ENCODE measurements at regions not wholly inside any gene's neighbourhood (a gene's known extent, or its start where the extent isn't known, plus 50 kb on each side); places are given as distances from the start of the nearest gene placed in this dataset.

DNA sequence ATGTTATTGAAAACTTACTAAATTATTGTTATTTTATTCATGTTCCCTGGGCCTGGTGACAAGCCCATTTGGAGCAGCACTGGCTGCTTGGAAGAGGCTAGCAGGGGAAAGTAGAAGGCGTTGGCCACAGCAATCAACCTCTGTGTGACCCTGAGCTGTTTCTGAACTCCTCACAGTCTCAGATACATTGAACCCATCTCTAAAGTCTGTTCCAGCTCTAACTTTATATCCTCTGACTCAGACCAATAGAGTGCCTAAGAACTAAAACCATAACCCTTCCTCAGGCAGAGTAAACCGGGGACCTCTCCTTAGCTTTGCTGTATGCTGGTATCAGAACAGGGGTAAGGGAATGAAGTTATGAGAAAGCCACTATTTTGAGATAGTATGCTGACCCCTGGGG is 96.4 kb upstream of the NOL4 start:
- TF ChIP-seq, protein P1, sequence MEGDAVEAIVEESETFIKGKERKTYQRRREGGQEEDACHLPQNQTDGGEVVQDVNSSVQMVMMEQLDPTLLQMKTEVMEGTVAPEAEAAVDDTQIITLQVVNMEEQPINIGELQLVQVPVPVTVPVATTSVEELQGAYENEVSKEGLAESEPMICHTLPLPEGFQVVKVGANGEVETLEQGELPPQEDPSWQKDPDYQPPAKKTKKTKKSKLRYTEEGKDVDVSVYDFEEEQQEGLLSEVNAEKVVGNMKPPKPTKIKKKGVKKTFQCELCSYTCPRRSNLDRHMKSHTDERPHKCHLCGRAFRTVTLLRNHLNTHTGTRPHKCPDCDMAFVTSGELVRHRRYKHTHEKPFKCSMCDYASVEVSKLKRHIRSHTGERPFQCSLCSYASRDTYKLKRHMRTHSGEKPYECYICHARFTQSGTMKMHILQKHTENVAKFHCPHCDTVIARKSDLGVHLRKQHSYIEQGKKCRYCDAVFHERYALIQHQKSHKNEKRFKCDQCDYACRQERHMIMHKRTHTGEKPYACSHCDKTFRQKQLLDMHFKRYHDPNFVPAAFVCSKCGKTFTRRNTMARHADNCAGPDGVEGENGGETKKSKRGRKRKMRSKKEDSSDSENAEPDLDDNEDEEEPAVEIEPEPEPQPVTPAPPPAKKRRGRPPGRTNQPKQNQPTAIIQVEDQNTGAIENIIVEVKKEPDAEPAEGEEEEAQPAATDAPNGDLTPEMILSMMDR (IDR thresholded peaks at IDR 0.05) = no peak
- no peak for TF ChIP-seq POLR2A (IDR thresholded peaks at IDR 0.05)
